OCI-LY7 (cell line): ENCODE measurements at regions not wholly inside any gene's neighbourhood (a gene's known extent, or its start where the extent isn't known, plus 50 kb on each side); places are given as distances from the start of the nearest gene placed in this dataset.

ENCODE experiments used
- BruUV-seq: library from RNA; stranded (reverse); fragments of 400-500 nt; replicated peaks from 2 replicates; lab custom pipeline; 2021; lab: Mats Ljungman, UMichigan
- CTCF ChIA-PET: fragments of 300-600 bp; sonication (Branson Sonifier 250); formaldehyde crosslinking; loops from one replicate; lab custom pipeline; 2022; ENCODE audit warnings: antibody characterized with exemption; ENCODE audit not compliant: unreplicated experiment; lab: Charles Lee
- POLR2A ChIA-PET: fragments of 300-600 bp; sonication (Branson Sonifier 250); formaldehyde crosslinking; loops from one replicate; lab custom pipeline; 2022; ENCODE audit warnings: antibody characterized with exemption; lab: Charles Lee
- DNase-seq: peaks from one replicate; pipeline ENCODE4 v3.0.0-alpha.2; 2015; ENCODE audit warnings: low spot score
- H2AFZ ChIP-seq: fragments of 200-600 bp; sonication (generic), shearing (Covaris generic); 2 replicates; pipeline ENCODE4 v1.6.1; 2014; ENCODE audit warnings: mild to moderate bottlenecking, antibody characterized with exemption, low read length, moderate library complexity
- H3K27ac ChIP-seq: fragments of 200-600 bp; sonication (generic); 2 replicates; pipeline ENCODE4 v1.5.1; 2014; ENCODE audit warnings: mixed run types, low read depth, mild to moderate bottlenecking, moderate library complexity, low read length, inconsistent platforms; ENCODE audit not compliant: poor library complexity, severe bottlenecking
- H3K36me3 ChIP-seq: fragments of 200-600 bp; sonication (generic); 2 replicates; pipeline ENCODE4 v1.6.1; 2014; ENCODE audit warnings: mild to moderate bottlenecking, antibody characterized with exemption, low read length, moderate library complexity, mixed read lengths; ENCODE audit not compliant: insufficient read depth
- H3K4me1 ChIP-seq: fragments of 200-600 bp; sonication (generic); 2 replicates; pipeline ENCODE4 v1.5.1; 2014; ENCODE audit warnings: mild to moderate bottlenecking, low read length; ENCODE audit not compliant: insufficient read depth, poor library complexity, severe bottlenecking
- H3K4me2 ChIP-seq: fragments of 200-600 bp; sonication (generic); 2 replicates; pipeline ENCODE4 v1.6.1; 2014; ENCODE audit warnings: mild to moderate bottlenecking, low read length
- H3K4me3 ChIP-seq: fragments of 200-600 bp; sonication (generic); 2 replicates; pipeline ENCODE4 v1.5.1; 2014; ENCODE audit warnings: mild to moderate bottlenecking, low read depth, low read length; ENCODE audit not compliant: poor library complexity, severe bottlenecking
- H3K79me2 ChIP-seq: fragments of 200-600 bp; sonication (generic); 2 replicates; pipeline ENCODE4 v1.6.1; 2016; ENCODE audit warnings: low read depth, mild to moderate bottlenecking, low read length, moderate library complexity, mixed read lengths; ENCODE audit not compliant: insufficient read depth
- H3K9me2 ChIP-seq: fragments of 200-600 bp; sonication (generic); 2 replicates; pipeline ENCODE4 v1.6.1; 2016; ENCODE audit warnings: mild to moderate bottlenecking, low read length, mixed read lengths; ENCODE audit not compliant: insufficient read depth
- H3K9me3 ChIP-seq: fragments of 200-600 bp; sonication (generic); 2 replicates; pipeline ENCODE4 v1.6.1; 2014; ENCODE audit warnings: mild to moderate bottlenecking, mixed run types, low read length, mixed read lengths
- H4K20me1 ChIP-seq: fragments of 200-600 bp; sonication (generic); 2 replicates; pipeline ENCODE4 v1.6.1; 2014; ENCODE audit warnings: mild to moderate bottlenecking, antibody characterized with exemption, low read length, moderate library complexity, mixed read lengths; ENCODE audit not compliant: insufficient read depth
- CTCF ChIP-seq: fragments of 200-600 bp; sonication (generic); conservative IDR thresholded peaks from 2 replicates; pipeline ENCODE4 v1.5.1; 2014; ENCODE audit warnings: mild to moderate bottlenecking, antibody characterized with exemption, low read length, moderate library complexity, mixed read lengths
- EZH2phosphoT487 ChIP-seq: fragments of 200-600 bp; sonication (generic); IDR thresholded peaks from 2 replicates; pipeline ENCODE4 v1.6.1; 2018; ENCODE audit warnings: low read depth, borderline replicate concordance, mild to moderate bottlenecking, mixed run types, antibody characterized with exemption, low read length, moderate library complexity, mixed read lengths
- intact Hi-C: fragments of 100-400 bp; cut with micrococcal nuclease; formaldehyde crosslinking; loops from one replicate; pipeline ENCODE4 v1.10.0; 2022; ENCODE audit not compliant: unreplicated experiment

GRCh38 chr6:91099479-91099878, 512.6 kb upstream of the MAP3K7 start:
- Histone ChIP-seq H4K20me1 (no peaks in the 10 kb centered on the region), H2AFZ (no peak overlapping the region), H3K4me2 (no peak overlapping the region), H3K79me2 (no peaks in the 10 kb centered on the region), H3K27ac (no peak overlapping the region), H3K9me2 (no peaks in the 10 kb centered on the region), H3K9me3 (no peaks in the 10 kb centered on the region), H3K4me3 (no peak overlapping the region), H3K36me3 (no peaks in the 10 kb centered on the region), H3K4me1 (no peaks in the 10 kb centered on the region)
- CTCF ChIA-PET, result no interaction called here
- no TSS peak for BruUV-seq
- no peak for DNase-seq
- POLR2A ChIA-PET, result interaction anchor here (0.8 kb wide), 1 partner anchor 166 kb away, joined by 4 read pairs; no protein-coding TSS in a partner anchor
- TF ChIP-seq EZH2phosphoT487 (no peak), CTCF (no peak)
- intact Hi-C loops, result no loop called here

- CTCF ChIA-PET, result no interaction called here
- no peaks in the 10 kb centered on the region for H4K20me1 ChIP-seq
- no peak overlapping the region for H2AFZ ChIP-seq
- no peak for DNase-seq
- no peaks in the 10 kb centered on the region for H3K4me1 ChIP-seq
- intact Hi-C loops, result no loop called here
- no peaks in the 10 kb centered on the region for H3K79me2 ChIP-seq
- H3K27ac ChIP-seq, result no peak overlapping the region
- POLR2A ChIA-PET, result no interaction called here
- no peaks in the 10 kb centered on the region for H3K36me3 ChIP-seq
- no peaks in the 10 kb centered on the region for H3K9me3 ChIP-seq
- no peak for TF ChIP-seq CTCF
- TF ChIP-seq EZH2phosphoT487, result no peak
- no TSS peak for BruUV-seq
- no peak overlapping the region for H3K4me2 ChIP-seq
- H3K9me2 ChIP-seq, result no peaks in the 10 kb centered on the region
- H3K4me3 ChIP-seq, result no peak overlapping the region
These were observed 511.1 kb upstream of the MAP3K7 start for GRCh38 chr6:91098006-91098405.

GRCh38 chr6:91097364-91097763, 510.5 kb upstream of the MAP3K7 start:
- Histone ChIP-seq H2AFZ (no peak overlapping the region), H4K20me1 (no peaks in the 10 kb centered on the region), H3K4me1 (no peaks in the 10 kb centered on the region), H3K27ac (no peak overlapping the region), H3K9me2 (no peaks in the 10 kb centered on the region), H3K79me2 (no peaks in the 10 kb centered on the region), H3K9me3 (no peaks in the 10 kb centered on the region), H3K4me3 (no peak overlapping the region), H3K36me3 (no peaks in the 10 kb centered on the region), H3K4me2 (no peak overlapping the region)
- TF ChIP-seq CTCF (no peak), EZH2phosphoT487 (no peak)
- CTCF ChIA-PET, result no interaction called here
- intact Hi-C loops, result no loop called here
- no TSS peak for BruUV-seq
- DNase-seq, result no peak
- POLR2A ChIA-PET, result no interaction called here
